GM23338 (cell line): ENCODE measurements at regions not wholly inside any gene's neighbourhood (a gene's known extent, or its start where the extent isn't known, plus 50 kb on each side); places are given as distances from the start of the nearest gene placed in this dataset.

ENCODE experiments used
- ATAC-seq: fragments of 200-7000 bp; cut with Tn5 transposase; 3 replicates; pipeline ENCODE4 v1.9.1; 2020
- DNase-seq: peaks from one replicate; pipeline ENCODE4 v3.0.0-alpha.2; 2015; ENCODE audit warnings: low spot score
- H2AFZ ChIP-seq: fragments of 200-600 bp; sonication (generic); 2 replicates; pipeline ENCODE4 v1.8.0; 2016; ENCODE audit warnings: antibody characterized with exemption, mild to moderate bottlenecking, moderate library complexity
- H3F3A ChIP-seq: fragments of 200-600 bp; sonication (generic); replicated peaks from 2 replicates; pipeline ENCODE4 v1.8.0; 2017; ENCODE audit warnings: antibody characterized with exemption, mixed run types, low read depth
- H3K27ac ChIP-seq: fragments of 200-600 bp; sonication (generic); 2 replicates; pipeline ENCODE4 v1.6.1; 2016; ENCODE audit warnings: low read depth
- H3K27me3 ChIP-seq: fragments of 200-600 bp; sonication (generic); 2 replicates; pipeline ENCODE4 v1.8.0; 2016; ENCODE audit warnings: mild to moderate bottlenecking, mixed run types, moderate library complexity; ENCODE audit not compliant: insufficient read depth
- H3K36me3 ChIP-seq: fragments of 200-600 bp; sonication (generic); 2 replicates; pipeline ENCODE4 v1.8.0; 2016; ENCODE audit warnings: mild to moderate bottlenecking; ENCODE audit not compliant: insufficient read depth
- H3K4me1 ChIP-seq: fragments of 200-600 bp; sonication (generic); 2 replicates; pipeline ENCODE4 v1.8.0; 2016; ENCODE audit warnings: mild to moderate bottlenecking, moderate library complexity; ENCODE audit not compliant: insufficient read depth
- H3K4me2 ChIP-seq: fragments of 200-600 bp; sonication (generic); 2 replicates; pipeline ENCODE4 v1.7.1; 2017; ENCODE audit warnings: mixed run types
- H3K4me3 ChIP-seq: fragments of 200-600 bp; sonication (generic); 2 replicates; pipeline ENCODE4 v1.6.1; 2016; ENCODE audit warnings: mixed run types
- H3K79me2 ChIP-seq: fragments of 200-600 bp; sonication (generic); replicated peaks from 2 replicates; pipeline ENCODE4 v1.8.0; 2017; ENCODE audit warnings: mild to moderate bottlenecking; ENCODE audit not compliant: insufficient read depth
- H3K9me2 ChIP-seq: fragments of 200-600 bp; sonication (generic); 2 replicates; pipeline ENCODE4 v1.8.0; 2017; ENCODE audit not compliant: insufficient read depth
- H4K20me1 ChIP-seq: fragments of 200-600 bp; sonication (generic); replicated peaks from 2 replicates; pipeline ENCODE4 v1.8.0; 2017; ENCODE audit warnings: mild to moderate bottlenecking; ENCODE audit not compliant: insufficient read depth
- H3K27ac Mint-ChIP-seq: 2 replicates; pipeline ENCODE4 v1.8.0; 2020; ENCODE audit warnings: inconsistent platforms, mild to moderate bottlenecking, moderate library complexity, mixed read lengths
- H3K27me3 Mint-ChIP-seq: 3 replicates; pipeline ENCODE4 v1.8.0; 2022; ENCODE audit warnings: low read depth, mild to moderate bottlenecking, moderate library complexity, mixed read lengths, inconsistent platforms; ENCODE audit not compliant: insufficient read depth, poor library complexity
- H3K36me3 Mint-ChIP-seq: 3 replicates; pipeline ENCODE4 v1.8.0; 2021; ENCODE audit warnings: low read depth, mild to moderate bottlenecking, inconsistent platforms, moderate library complexity, mixed read lengths
- H3K4me1 Mint-ChIP-seq: 3 replicates; pipeline ENCODE4 v1.8.0; 2020; ENCODE audit warnings: mild to moderate bottlenecking, inconsistent platforms, mixed read lengths
- H3K4me3 Mint-ChIP-seq: 3 replicates; pipeline ENCODE4 v1.8.0; 2021; ENCODE audit warnings: moderate library complexity, mild to moderate bottlenecking, inconsistent platforms, mixed read lengths
- H3K9me3 Mint-ChIP-seq: 3 replicates; pipeline ENCODE4 v1.8.0; 2020; ENCODE audit warnings: moderate library complexity, mild to moderate bottlenecking, inconsistent platforms, mixed read lengths
- CREB1 ChIP-seq: fragments of 250-450 bp; sonication (Bioruptor Pico); IDR thresholded peaks from 2 replicates; pipeline ENCODE4 v1.5.0; 2020; ENCODE audit warnings: low read depth, mild to moderate bottlenecking, moderate library complexity
- CTCF ChIP-seq, 2 experiments: fragments of 200-600 bp in 1 of 2; sonication (generic) in 1 of 2; conservative IDR thresholded peaks; 2 replicates each; pipeline versions ENCODE4 v1.5.1 to v1.6.1; 2016 to 2017; ENCODE audit warnings: antibody characterized with exemption in 2 of 2, low read depth in 2 of 2, mild to moderate bottlenecking in 2 of 2, moderate library complexity in 1 of 2
- EZH2 ChIP-seq: fragments of 200-600 bp; sonication (generic); IDR thresholded peaks from one replicate; pipeline ENCODE4 v1.8.0; 2017; ENCODE audit warnings: antibody characterized with exemption, mild to moderate bottlenecking, low read depth; ENCODE audit not compliant: unreplicated experiment
- EZH2phosphoT487 ChIP-seq: fragments of 200-600 bp; sonication (generic); IDR thresholded peaks from one replicate; pipeline ENCODE4 v1.8.1; 2018; ENCODE audit warnings: antibody characterized with exemption; ENCODE audit not compliant: unreplicated experiment
- JUNB ChIP-seq: IDR thresholded peaks from one replicate; pipeline ENCODE4 v1.6.1; 2016; ENCODE audit warnings: antibody characterized with exemption; ENCODE audit not compliant: unreplicated experiment
- NANOG ChIP-seq: IDR thresholded peaks from 2 replicates; pipeline ENCODE4 v1.6.1; 2016; ENCODE audit warnings: antibody characterized with exemption, borderline replicate concordance
- POLR2AphosphoS5 ChIP-seq: IDR thresholded peaks from 2 replicates; pipeline ENCODE4 v1.6.1; 2016; ENCODE audit warnings: antibody characterized with exemption, low read depth
- REST ChIP-seq: IDR thresholded peaks from one replicate; pipeline ENCODE4 v1.6.1; 2018; ENCODE audit warnings: antibody characterized with exemption; ENCODE audit not compliant: unreplicated experiment
- STAT1 ChIP-seq: IDR thresholded peaks from one replicate; pipeline ENCODE4 v1.6.1; 2016; ENCODE audit warnings: antibody characterized with exemption; ENCODE audit not compliant: unreplicated experiment
- ZNF114 ChIP-seq: fragments of 250-450 bp; sonication (Bioruptor Pico); IDR thresholded peaks from 2 replicates; pipeline ENCODE4 v1.5.0; 2020; ENCODE audit warnings: mild to moderate bottlenecking, moderate library complexity
- ZNF331 ChIP-seq: fragments of 250-450 bp; sonication (Bioruptor Pico); IDR thresholded peaks from 2 replicates; pipeline ENCODE4 v1.5.0; 2020; ENCODE audit warnings: low read depth, mild to moderate bottlenecking, moderate library complexity
- TF ChIP-seq, protein P1 (sequence below): IDR thresholded peaks from 2 replicates; pipeline ENCODE4 v1.6.1; 2016; ENCODE audit warnings: antibody characterized with exemption

GRCh38 chr2:8581601-8582041 lies 100.2 kb upstream of the ID2 start:
- Mint-ChIP-seq H3K36me3 (no peaks in the 10 kb centered on the region), H3K27me3 (peaks cover 14% of the 10 kb centered on the region), H3K9me3 (no peaks in the 10 kb centered on the region), H3K4me1 (peaks cover 46% of the 10 kb centered on the region), H3K4me3 (no peak overlapping the region), H3K27ac (no peak overlapping the region)
- H2AFZ ChIP-seq, result no peak overlapping the region
- H3K27me3 ChIP-seq, result no peaks in the 10 kb centered on the region
- no peaks in the 10 kb centered on the region for H3F3A ChIP-seq
- H4K20me1 ChIP-seq, result no peaks in the 10 kb centered on the region
- H3K27ac ChIP-seq, result no peak overlapping the region
- H3K79me2 ChIP-seq, result no peaks in the 10 kb centered on the region
- H3K4me3 ChIP-seq, result no peak overlapping the region
- no peak for ATAC-seq
- no peaks in the 10 kb centered on the region for H3K9me2 ChIP-seq
- H3K36me3 ChIP-seq, result no peaks in the 10 kb centered on the region
- DNase-seq, result no peak
- H3K4me1 ChIP-seq, result peaks cover 13% of the 10 kb centered on the region
- no peak overlapping the region for H3K4me2 ChIP-seq
- no peak for TF ChIP-seq EZH2
- TF ChIP-seq, protein P1, sequence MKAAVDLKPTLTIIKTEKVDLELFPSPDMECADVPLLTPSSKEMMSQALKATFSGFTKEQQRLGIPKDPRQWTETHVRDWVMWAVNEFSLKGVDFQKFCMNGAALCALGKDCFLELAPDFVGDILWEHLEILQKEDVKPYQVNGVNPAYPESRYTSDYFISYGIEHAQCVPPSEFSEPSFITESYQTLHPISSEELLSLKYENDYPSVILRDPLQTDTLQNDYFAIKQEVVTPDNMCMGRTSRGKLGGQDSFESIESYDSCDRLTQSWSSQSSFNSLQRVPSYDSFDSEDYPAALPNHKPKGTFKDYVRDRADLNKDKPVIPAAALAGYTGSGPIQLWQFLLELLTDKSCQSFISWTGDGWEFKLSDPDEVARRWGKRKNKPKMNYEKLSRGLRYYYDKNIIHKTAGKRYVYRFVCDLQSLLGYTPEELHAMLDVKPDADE, result no peak

GRCh38 chr2:8582191-8582590 lies 99.7 kb upstream of the ID2 start:
- H3K9me3 Mint-ChIP-seq, result no peaks in the 10 kb centered on the region
- H3K4me1 Mint-ChIP-seq, result peaks cover 40% of the 10 kb centered on the region
- no peak overlapping the region for H3K27ac Mint-ChIP-seq
- Histone ChIP-seq H4K20me1 (no peaks in the 10 kb centered on the region), H3K4me1 (peaks cover 13% of the 10 kb centered on the region), H3K36me3 (no peaks in the 10 kb centered on the region), H3K4me3 (no peak overlapping the region), H2AFZ (no peak overlapping the region), H3K27ac (no peak overlapping the region), H3K79me2 (no peaks in the 10 kb centered on the region), H3F3A (no peaks in the 10 kb centered on the region), H3K27me3 (no peaks in the 10 kb centered on the region), H3K9me2 (no peaks in the 10 kb centered on the region), H3K4me2 (no peak overlapping the region)
- H3K27me3 Mint-ChIP-seq, result peaks cover 14% of the 10 kb centered on the region
- H3K36me3 Mint-ChIP-seq, result no peaks in the 10 kb centered on the region
- TF ChIP-seq REST, result no peak
- no peak for TF ChIP-seq EZH2
- no peak for TF ChIP-seq JUNB
- no peak for TF ChIP-seq ZNF114 (CRISPR knock-in tag)
- no peak for TF ChIP-seq STAT1
- no peak for TF ChIP-seq CREB1 (CRISPR knock-in tag)
- TF ChIP-seq ZNF331 (CRISPR knock-in tag), result no peak
- no peak for TF ChIP-seq CTCF (conservative IDR thresholded peaks at IDR 0.05; ENCODE audit: low read depth in 2 of 2)
- no peak for TF ChIP-seq EZH2phosphoT487
- TF ChIP-seq, protein P1, result no peak
- TF ChIP-seq NANOG, result no peak
- no peak for TF ChIP-seq POLR2AphosphoS5
- H3K4me3 Mint-ChIP-seq, result no peak overlapping the region
- DNase-seq (no peak), ATAC-seq (no peak)
